ENCODE measurements at regions not wholly inside any gene's neighbourhood (a gene's known extent, or its start where the extent isn't known, plus 50 kb on each side); places are given as distances from the start of the nearest gene placed in this dataset.
"Not testable (repeated sequence)": the region's sequence is repeated elsewhere in the genome, so short reads cannot be mapped to it uniquely, and the experiment has no call there.

GRCh38 chr10:11668847-11669610, 57.6 kb upstream of the USP6NL start:
- no peak overlapping the region for H2AFZ ChIP-seq
- POLR2A ChIA-PET (ENCODE audit: unreplicated experiment): no interaction called here
- no TSS peak for BruUV-seq (replicated peaks)

DNA sequence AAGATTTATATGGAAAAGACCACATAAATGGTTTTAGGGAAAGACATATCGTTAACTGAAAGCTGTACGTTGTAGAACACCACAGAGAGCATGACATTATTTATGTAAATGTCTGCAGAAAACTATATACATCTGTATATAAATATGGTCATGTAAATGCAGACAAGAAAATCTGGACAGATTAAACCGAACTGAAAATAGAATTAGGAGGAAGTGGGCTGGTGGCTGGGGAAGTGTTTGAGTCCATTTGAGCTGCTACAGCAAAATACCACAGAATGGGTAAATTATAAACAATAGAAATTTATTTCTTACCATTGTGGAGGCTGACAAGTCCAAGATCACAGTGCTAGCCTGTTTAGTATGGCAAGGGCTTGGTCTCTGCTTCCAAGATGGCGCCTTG, 56.3 kb upstream of the USP6NL start:
- POLR2A ChIA-PET (ENCODE audit: unreplicated experiment): interaction anchor here (0.6 kb wide), 1 partner anchor 76 kb away, joined by 9 read pairs; no protein-coding TSS in a partner anchor
- Histone ChIP-seq H3K9me2 (ENCODE audit: insufficient read depth) (no peaks in the 10 kb centered on the region), H2AFZ (no peak overlapping the region), H3K4me2 (no peak overlapping the region), H4K20me1 (ENCODE audit: insufficient read depth) (no peaks in the 10 kb centered on the region), H3F3A (ENCODE audit: insufficient read depth, low read depth) (no peaks in the 10 kb centered on the region), H3K4me3 (no peak overlapping the region), H3K4me1 (replicated peaks; ENCODE audit: insufficient read depth) (no peaks in the 10 kb centered on the region), H3K27ac (no peak overlapping the region), H3K9me3 (ENCODE audit: insufficient read depth, low read depth) (no peaks in the 10 kb centered on the region; the same call in 1 of the 2 replicates), H3K27me3 (ENCODE audit: insufficient read depth, low read depth) (no peaks in the 10 kb centered on the region), H3K36me3 (ENCODE audit: low read depth) (no peaks in the 10 kb centered on the region), H3K79me2 (ENCODE audit: low read depth) (no peaks in the 10 kb centered on the region)
- TF ChIP-seq, protein P1, sequence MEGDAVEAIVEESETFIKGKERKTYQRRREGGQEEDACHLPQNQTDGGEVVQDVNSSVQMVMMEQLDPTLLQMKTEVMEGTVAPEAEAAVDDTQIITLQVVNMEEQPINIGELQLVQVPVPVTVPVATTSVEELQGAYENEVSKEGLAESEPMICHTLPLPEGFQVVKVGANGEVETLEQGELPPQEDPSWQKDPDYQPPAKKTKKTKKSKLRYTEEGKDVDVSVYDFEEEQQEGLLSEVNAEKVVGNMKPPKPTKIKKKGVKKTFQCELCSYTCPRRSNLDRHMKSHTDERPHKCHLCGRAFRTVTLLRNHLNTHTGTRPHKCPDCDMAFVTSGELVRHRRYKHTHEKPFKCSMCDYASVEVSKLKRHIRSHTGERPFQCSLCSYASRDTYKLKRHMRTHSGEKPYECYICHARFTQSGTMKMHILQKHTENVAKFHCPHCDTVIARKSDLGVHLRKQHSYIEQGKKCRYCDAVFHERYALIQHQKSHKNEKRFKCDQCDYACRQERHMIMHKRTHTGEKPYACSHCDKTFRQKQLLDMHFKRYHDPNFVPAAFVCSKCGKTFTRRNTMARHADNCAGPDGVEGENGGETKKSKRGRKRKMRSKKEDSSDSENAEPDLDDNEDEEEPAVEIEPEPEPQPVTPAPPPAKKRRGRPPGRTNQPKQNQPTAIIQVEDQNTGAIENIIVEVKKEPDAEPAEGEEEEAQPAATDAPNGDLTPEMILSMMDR (conservative IDR thresholded peaks at IDR 0.05): no peak
- TF ChIP-seq EZH2 (IDR thresholded peaks at IDR 0.05; ENCODE audit: low read depth): no peak
- CTCF ChIA-PET: no interaction called here
- no peak for DNase-seq
- no TSS peak for BruUV-seq (replicated peaks)
- intact Hi-C loops (cut with micrococcal nuclease; ENCODE audit: unreplicated experiment): no loop called here

More at GRCh38 chr10:11668847-11669610, 57.6 kb upstream of the USP6NL start:
- CTCF ChIA-PET: no interaction called here
- TF ChIP-seq, protein P1 (conservative IDR thresholded peaks at IDR 0.05): no peak
- TF ChIP-seq EZH2 (IDR thresholded peaks at IDR 0.05; ENCODE audit: low read depth): no peak
- Histone ChIP-seq H3K4me3 (no peak overlapping the region), H3K4me2 (no peak overlapping the region; the same call in 1 of the 2 replicates), H3K27ac (no peak overlapping the region), H3K36me3 (ENCODE audit: low read depth) (no peaks in the 10 kb centered on the region), H3K9me3 (ENCODE audit: insufficient read depth, low read depth) (no peaks in the 10 kb centered on the region; the same call in 1 of the 2 replicates), H3K27me3 (ENCODE audit: insufficient read depth, low read depth) (no peaks in the 10 kb centered on the region), H3K9me2 (ENCODE audit: insufficient read depth) (no peaks in the 10 kb centered on the region), H3K79me2 (ENCODE audit: low read depth) (no peaks in the 10 kb centered on the region), H3F3A (ENCODE audit: insufficient read depth, low read depth) (no peaks in the 10 kb centered on the region), H3K4me1 (replicated peaks; ENCODE audit: insufficient read depth) (no peaks in the 10 kb centered on the region), H4K20me1 (ENCODE audit: insufficient read depth) (no peaks in the 10 kb centered on the region)
- intact Hi-C loops (cut with micrococcal nuclease; ENCODE audit: unreplicated experiment): no loop called here
- DNase-seq: no peak

- no peaks in the 10 kb centered on the region for H3K36me3 ChIP-seq (ENCODE audit: low read depth)
- DNase-seq: no peak
- H3K9me3 ChIP-seq (ENCODE audit: insufficient read depth, low read depth): no peaks in the 10 kb centered on the region; the same call in 1 of the 2 replicates
- no peak overlapping the region for H3K4me3 ChIP-seq
- BruUV-seq (replicated peaks): no TSS peak
- H2AFZ ChIP-seq: no peak overlapping the region
- intact Hi-C loops (cut with micrococcal nuclease; ENCODE audit: unreplicated experiment): no loop called here
- TF ChIP-seq, protein P1 (conservative IDR thresholded peaks at IDR 0.05): no peak
- no peak for TF ChIP-seq EZH2 (IDR thresholded peaks at IDR 0.05; ENCODE audit: low read depth)
- H3K9me2 ChIP-seq (ENCODE audit: insufficient read depth): no peaks in the 10 kb centered on the region
- H3K27ac ChIP-seq: no peak overlapping the region
- H3K4me1 ChIP-seq (replicated peaks; ENCODE audit: insufficient read depth): no peaks in the 10 kb centered on the region
- H4K20me1 ChIP-seq (ENCODE audit: insufficient read depth): no peaks in the 10 kb centered on the region
- no peaks in the 10 kb centered on the region for H3K27me3 ChIP-seq (ENCODE audit: insufficient read depth, low read depth)
- CTCF ChIA-PET: no interaction called here
- H3K4me2 ChIP-seq: no peak overlapping the region
- POLR2A ChIA-PET (ENCODE audit: unreplicated experiment): no interaction called here
- H3F3A ChIP-seq (ENCODE audit: insufficient read depth, low read depth): no peaks in the 10 kb centered on the region
- H3K79me2 ChIP-seq (ENCODE audit: low read depth): no peaks in the 10 kb centered on the region
These were observed 52.5 kb upstream of the USP6NL start for GRCh38 chr10:11663763-11664555.

- H4K20me1 ChIP-seq (ENCODE audit: insufficient read depth); H3K9me2 ChIP-seq (ENCODE audit: insufficient read depth); DNase-seq; BruUV-seq (replicated peaks); H3K79me2 ChIP-seq (ENCODE audit: low read depth); H3K9me3 ChIP-seq (ENCODE audit: insufficient read depth, low read depth); POLR2A ChIA-PET (ENCODE audit: unreplicated experiment); intact Hi-C loops (cut with micrococcal nuclease; ENCODE audit: unreplicated experiment); H3K27ac ChIP-seq; H3K4me1 ChIP-seq (replicated peaks; ENCODE audit: insufficient read depth); H3K27me3 ChIP-seq (ENCODE audit: insufficient read depth, low read depth); H3K4me2 ChIP-seq; CTCF ChIA-PET; H3K36me3 ChIP-seq (ENCODE audit: low read depth); H3F3A ChIP-seq (ENCODE audit: insufficient read depth, low read depth); H2AFZ ChIP-seq; H3K4me3 ChIP-seq: not testable (repeated sequence)
These were observed 51.7 kb upstream of the USP6NL start for GRCh38 chr10:11663126-11663515.
